ENCODE measurements at regions not wholly inside any gene's neighbourhood (a gene's known extent, or its start where the extent isn't known, plus 50 kb on each side); places are given as distances from the start of the nearest gene placed in this dataset.

DNA sequence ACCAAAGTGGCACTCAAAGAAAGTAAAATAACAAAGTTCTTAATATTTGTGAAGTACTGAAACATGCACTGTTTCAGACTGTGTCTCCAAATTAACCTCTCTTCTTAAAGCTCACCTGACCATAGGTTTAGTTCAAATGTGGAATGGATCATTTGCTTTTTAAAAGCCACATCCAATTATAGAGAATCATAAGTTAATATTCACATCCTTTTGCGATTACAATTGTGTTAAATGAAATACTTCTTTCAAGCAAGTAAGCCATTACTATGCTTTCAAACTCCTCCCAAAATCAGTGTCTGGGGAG is 95.3 kb upstream of the PTPN13 start:
- TF ChIP-seq, protein P1, sequence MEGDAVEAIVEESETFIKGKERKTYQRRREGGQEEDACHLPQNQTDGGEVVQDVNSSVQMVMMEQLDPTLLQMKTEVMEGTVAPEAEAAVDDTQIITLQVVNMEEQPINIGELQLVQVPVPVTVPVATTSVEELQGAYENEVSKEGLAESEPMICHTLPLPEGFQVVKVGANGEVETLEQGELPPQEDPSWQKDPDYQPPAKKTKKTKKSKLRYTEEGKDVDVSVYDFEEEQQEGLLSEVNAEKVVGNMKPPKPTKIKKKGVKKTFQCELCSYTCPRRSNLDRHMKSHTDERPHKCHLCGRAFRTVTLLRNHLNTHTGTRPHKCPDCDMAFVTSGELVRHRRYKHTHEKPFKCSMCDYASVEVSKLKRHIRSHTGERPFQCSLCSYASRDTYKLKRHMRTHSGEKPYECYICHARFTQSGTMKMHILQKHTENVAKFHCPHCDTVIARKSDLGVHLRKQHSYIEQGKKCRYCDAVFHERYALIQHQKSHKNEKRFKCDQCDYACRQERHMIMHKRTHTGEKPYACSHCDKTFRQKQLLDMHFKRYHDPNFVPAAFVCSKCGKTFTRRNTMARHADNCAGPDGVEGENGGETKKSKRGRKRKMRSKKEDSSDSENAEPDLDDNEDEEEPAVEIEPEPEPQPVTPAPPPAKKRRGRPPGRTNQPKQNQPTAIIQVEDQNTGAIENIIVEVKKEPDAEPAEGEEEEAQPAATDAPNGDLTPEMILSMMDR (optimal IDR thresholded peaks at IDR 0.05 in 1 of 3, IDR thresholded peaks at IDR 0.05 in 1 of 3, conservative IDR thresholded peaks at IDR 0.05 in 1 of 3; ENCODE audit: extremely low read depth in 1 of 3, insufficient read depth in 2 of 3, low read length in 3 of 3) = no peak
- no peak for TF ChIP-seq EZH2 (IDR thresholded peaks at IDR 0.05; ENCODE audit: low read length)

Data from keratinocyte (primary cell).